ENCODE measurements at regions not wholly inside any gene's neighbourhood (a gene's known extent, or its start where the extent isn't known, plus 50 kb on each side); places are given as distances from the start of the nearest gene placed in this dataset.
"Not testable (repeated sequence)": the region's sequence is repeated elsewhere in the genome, so short reads cannot be mapped to it uniquely, and the experiment has no call there.

GRCh38 chr9:26673261-26673660 lies 219.3 kb downstream of the CAAP1 start:
- no peak overlapping the region for H3K4me3 Mint-ChIP-seq (ENCODE audit: unreplicated experiment)
- intact Hi-C loops (cut with micrococcal nuclease): no loop called here
- DNase-seq (ENCODE audit: unreplicated experiment): no peak
- no TSS peak for BruUV-seq (replicated peaks)
- H3K9me3 Mint-ChIP-seq (ENCODE audit: unreplicated experiment): no peaks in the 10 kb centered on the region
- peaks cover 42% of the 10 kb centered on the region for H3K27me3 Mint-ChIP-seq (ENCODE audit: insufficient read depth, unreplicated experiment)
- ChIA-PET CTCF (interaction anchor here (0.8 to 1.3 kb wide), 3 partner anchors 17 to 87 kb away, joined by 3 to 5 read pairs (median 4); no protein-coding TSS in a partner anchor), POLR2A (interaction anchor here (0.7 kb wide), 1 partner anchor 63 kb away, joined by 3 read pairs; no protein-coding TSS in a partner anchor)
- H3K27ac Mint-ChIP-seq (ENCODE audit: low read depth, unreplicated experiment): no peak overlapping the region
- H3K36me3 Mint-ChIP-seq (ENCODE audit: insufficient read depth, unreplicated experiment): no peaks in the 10 kb centered on the region
- TF ChIP-seq, protein P1, sequence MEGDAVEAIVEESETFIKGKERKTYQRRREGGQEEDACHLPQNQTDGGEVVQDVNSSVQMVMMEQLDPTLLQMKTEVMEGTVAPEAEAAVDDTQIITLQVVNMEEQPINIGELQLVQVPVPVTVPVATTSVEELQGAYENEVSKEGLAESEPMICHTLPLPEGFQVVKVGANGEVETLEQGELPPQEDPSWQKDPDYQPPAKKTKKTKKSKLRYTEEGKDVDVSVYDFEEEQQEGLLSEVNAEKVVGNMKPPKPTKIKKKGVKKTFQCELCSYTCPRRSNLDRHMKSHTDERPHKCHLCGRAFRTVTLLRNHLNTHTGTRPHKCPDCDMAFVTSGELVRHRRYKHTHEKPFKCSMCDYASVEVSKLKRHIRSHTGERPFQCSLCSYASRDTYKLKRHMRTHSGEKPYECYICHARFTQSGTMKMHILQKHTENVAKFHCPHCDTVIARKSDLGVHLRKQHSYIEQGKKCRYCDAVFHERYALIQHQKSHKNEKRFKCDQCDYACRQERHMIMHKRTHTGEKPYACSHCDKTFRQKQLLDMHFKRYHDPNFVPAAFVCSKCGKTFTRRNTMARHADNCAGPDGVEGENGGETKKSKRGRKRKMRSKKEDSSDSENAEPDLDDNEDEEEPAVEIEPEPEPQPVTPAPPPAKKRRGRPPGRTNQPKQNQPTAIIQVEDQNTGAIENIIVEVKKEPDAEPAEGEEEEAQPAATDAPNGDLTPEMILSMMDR (IDR thresholded peaks at IDR 0.05; ENCODE audit: unreplicated experiment): no peak
- no peaks in the 10 kb centered on the region for H3K4me1 Mint-ChIP-seq (ENCODE audit: insufficient read depth, unreplicated experiment)

GRCh38 chr9:26669701-26670670 lies 222.6 kb downstream of the CAAP1 start:
- CTCF ChIA-PET: interaction anchor here (0.6 to 5.6 kb wide), 4 partner anchors 13 to 194 kb away, joined by 3 to 41 read pairs (median 4); no protein-coding TSS in a partner anchor
- Mint-ChIP-seq H3K9me3 (ENCODE audit: unreplicated experiment) (no peaks in the 10 kb centered on the region), H3K36me3 (ENCODE audit: insufficient read depth, unreplicated experiment) (no peaks in the 10 kb centered on the region), H3K4me3 (ENCODE audit: unreplicated experiment) (no peak overlapping the region), H3K27ac (ENCODE audit: low read depth, unreplicated experiment) (no peak overlapping the region), H3K27me3 (ENCODE audit: insufficient read depth, unreplicated experiment) (peaks cover 65% of the 10 kb centered on the region), H3K4me1 (ENCODE audit: insufficient read depth, unreplicated experiment) (no peaks in the 10 kb centered on the region)
- BruUV-seq (replicated peaks): no TSS peak
- TF ChIP-seq, protein P1 (IDR thresholded peaks at IDR 0.05; ENCODE audit: unreplicated experiment): no peak
- intact Hi-C loops (cut with micrococcal nuclease): no loop called here
- no peak for DNase-seq (ENCODE audit: unreplicated experiment)
- POLR2A ChIA-PET: interaction anchor here (0.7 kb wide), 1 partner anchor 35 kb away, joined by 5 read pairs; no protein-coding TSS in a partner anchor

DNA sequence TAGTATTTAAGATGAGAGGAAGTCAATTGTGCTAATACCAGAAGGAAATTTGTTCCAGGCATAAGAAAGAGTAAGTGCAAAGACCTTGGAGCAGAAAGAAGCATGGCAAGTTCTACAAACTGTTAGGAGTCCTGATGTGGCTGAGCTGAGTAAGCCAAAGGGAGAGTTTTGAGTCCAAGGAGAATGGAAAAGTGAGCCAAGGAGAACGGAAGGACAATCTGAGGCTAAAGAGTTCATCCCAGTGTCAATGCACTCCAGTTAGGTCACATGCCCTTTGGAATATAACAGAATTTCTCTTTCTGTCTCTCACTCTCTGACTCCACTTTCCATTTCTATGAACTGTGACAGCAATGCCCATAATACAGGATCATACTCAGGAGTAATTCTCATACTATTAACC lies 224.7 kb downstream of the CAAP1 start:
- POLR2A ChIA-PET: no interaction called here
- Mint-ChIP-seq H3K27ac (ENCODE audit: low read depth, unreplicated experiment) (no peak overlapping the region), H3K36me3 (ENCODE audit: insufficient read depth, unreplicated experiment) (no peaks in the 10 kb centered on the region), H3K27me3 (ENCODE audit: insufficient read depth, unreplicated experiment) (peaks cover 51% of the 10 kb centered on the region), H3K9me3 (ENCODE audit: unreplicated experiment) (no peaks in the 10 kb centered on the region), H3K4me3 (ENCODE audit: unreplicated experiment) (no peak overlapping the region), H3K4me1 (ENCODE audit: insufficient read depth, unreplicated experiment) (no peaks in the 10 kb centered on the region)
- DNase-seq (ENCODE audit: unreplicated experiment): no peak
- CTCF ChIA-PET: interaction anchor here (0.6 to 5.6 kb wide), 3 partner anchors 11 to 703 kb away, joined by 3 to 41 read pairs (median 4); no protein-coding TSS in a partner anchor
- no TSS peak for BruUV-seq (replicated peaks)
- TF ChIP-seq, protein P1 (IDR thresholded peaks at IDR 0.05; ENCODE audit: unreplicated experiment): no peak
- intact Hi-C loops (cut with micrococcal nuclease): no loop called here

DNA sequence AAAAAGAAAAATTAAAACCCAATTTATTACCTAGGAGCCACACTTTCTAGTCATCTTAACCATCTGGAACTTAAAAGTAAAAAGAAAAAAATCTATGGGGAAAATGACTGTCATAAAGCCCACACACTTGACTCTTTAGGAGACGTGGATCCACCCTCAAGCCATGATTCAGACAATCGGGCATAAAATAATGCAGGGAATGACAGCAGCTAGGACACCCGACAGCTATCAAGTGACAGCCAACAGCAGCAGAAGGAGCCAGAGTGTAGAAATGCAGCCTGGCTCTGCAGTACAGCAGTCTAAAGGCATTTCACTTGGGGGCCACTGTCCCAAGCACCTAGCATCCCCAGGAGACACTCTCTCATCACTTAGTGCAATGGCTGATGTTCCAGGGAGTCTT lies 226.9 kb downstream of the CAAP1 start:
- POLR2A ChIA-PET: interaction anchor here (0.7 kb wide), 1 partner anchor 1254 kb away, joined by 4 read pairs; no protein-coding TSS in a partner anchor
- Mint-ChIP-seq H3K36me3 (ENCODE audit: insufficient read depth, unreplicated experiment) (no peaks in the 10 kb centered on the region), H3K27ac (ENCODE audit: low read depth, unreplicated experiment) (no peak overlapping the region), H3K27me3 (ENCODE audit: insufficient read depth, unreplicated experiment) (peaks cover 62% of the 10 kb centered on the region), H3K9me3 (ENCODE audit: unreplicated experiment) (no peaks in the 10 kb centered on the region), H3K4me1 (ENCODE audit: insufficient read depth, unreplicated experiment) (no peaks in the 10 kb centered on the region), H3K4me3 (ENCODE audit: unreplicated experiment) (no peak overlapping the region)
- TF ChIP-seq, protein P1 (IDR thresholded peaks at IDR 0.05; ENCODE audit: unreplicated experiment): no peak
- no peak for DNase-seq (ENCODE audit: unreplicated experiment)
- no TSS peak for BruUV-seq (replicated peaks)
- intact Hi-C loops (cut with micrococcal nuclease): no loop called here
- CTCF ChIA-PET: interaction anchor here (5.6 kb wide), 1 partner anchor 9 kb away, joined by 41 read pairs; no protein-coding TSS in a partner anchor

DNA sequence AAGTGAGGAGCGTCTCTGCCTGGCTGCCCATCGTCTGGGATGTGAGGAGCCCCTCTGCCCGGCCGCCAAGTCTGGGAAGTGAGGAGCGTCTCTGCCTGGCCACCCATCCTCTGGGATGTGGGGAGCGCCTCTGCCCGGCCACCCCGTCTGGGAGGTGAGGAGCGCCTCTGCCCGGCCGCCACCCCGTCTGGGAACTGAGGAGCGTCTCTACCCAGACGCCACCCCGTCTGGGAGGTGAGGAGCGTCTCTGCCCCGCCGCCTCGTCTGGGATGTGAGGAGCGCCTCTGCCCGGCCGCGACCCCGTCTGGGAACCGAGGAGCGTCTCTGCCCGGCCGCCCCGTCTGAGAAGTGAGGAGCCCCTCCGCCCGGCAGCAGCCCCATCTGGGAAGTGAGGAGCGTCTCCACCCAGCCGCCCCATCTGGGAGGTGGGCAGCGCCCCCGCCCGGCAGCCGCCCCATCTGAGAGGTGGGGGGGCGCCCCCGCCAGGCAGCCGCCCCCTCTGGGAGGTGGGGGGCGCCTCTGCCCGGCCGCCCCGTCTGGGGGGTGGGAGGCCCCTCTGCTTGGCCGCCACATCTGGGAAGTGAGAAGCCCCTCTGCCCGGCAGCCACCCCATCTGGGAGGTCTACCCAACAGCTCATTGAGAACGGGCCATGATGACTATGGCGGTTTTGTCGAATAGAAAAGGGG lies 228.4 kb downstream of the CAAP1 start:
- DNase-seq (ENCODE audit: unreplicated experiment); H3K4me1 Mint-ChIP-seq (ENCODE audit: insufficient read depth, unreplicated experiment); H3K36me3 Mint-ChIP-seq (ENCODE audit: insufficient read depth, unreplicated experiment); H3K9me3 Mint-ChIP-seq (ENCODE audit: unreplicated experiment); H3K27ac Mint-ChIP-seq (ENCODE audit: low read depth, unreplicated experiment); intact Hi-C loops (cut with micrococcal nuclease); POLR2A ChIA-PET; BruUV-seq (replicated peaks); H3K4me3 Mint-ChIP-seq (ENCODE audit: unreplicated experiment): not testable (repeated sequence)
- peaks cover 64% of the 10 kb centered on the region for H3K27me3 Mint-ChIP-seq (ENCODE audit: insufficient read depth, unreplicated experiment)
- CTCF ChIA-PET: interaction anchor here (0.6 kb wide), 1 partner anchor 16 kb away, joined by 3 read pairs; no protein-coding TSS in a partner anchor

Data from MCF 10A (cell line).